OCI-LY3 (cell line): ENCODE measurements at regions not wholly inside any gene's neighbourhood (a gene's known extent, or its start where the extent isn't known, plus 50 kb on each side); places are given as distances from the start of the nearest gene placed in this dataset.

Experiments
- H2AFZ ChIP-seq: fragments of 200-600, 300-600 bp; shearing (Covaris generic); 2 replicates; pipeline ENCODE4 v1.6.0; 2014; ENCODE audit warnings: antibody characterized with exemption, low read depth, low read length
- H3K27ac ChIP-seq: fragments of 200-600, 300-600 bp; sonication (generic); 2 replicates; pipeline ENCODE4 v1.5.1; 2014; ENCODE audit warnings: mild to moderate bottlenecking, low read length, moderate library complexity, mixed read lengths
- H3K27me3 ChIP-seq: fragments of 200-600, 300-600 bp; sonication (generic); 2 replicates; pipeline ENCODE4 v1.6.1; 2014; ENCODE audit warnings: low read depth, low read length, mixed read lengths
- H3K36me3 ChIP-seq: fragments of 200-600, 300-600 bp; sonication (generic); replicated peaks from 2 replicates; pipeline ENCODE3; 2014; ENCODE audit warnings: low read depth, low read length, mixed read lengths
- H3K4me1 ChIP-seq: fragments of 300-600, 200-600 bp; sonication (generic); 2 replicates; pipeline ENCODE4 v1.6.1; 2014; ENCODE audit warnings: low read length, mixed read lengths
- H3K4me2 ChIP-seq: fragments of 200-600, 300-600 bp; sonication (generic); 2 replicates; pipeline ENCODE4 v1.6.1; 2014; ENCODE audit warnings: low read length, mixed read lengths
- H3K4me3 ChIP-seq: fragments of 300-600, 200-600 bp; sonication (generic); 2 replicates; pipeline ENCODE4 v1.5.1; 2014; ENCODE audit warnings: antibody characterized with exemption, mild to moderate bottlenecking, low read length, moderate library complexity
- H3K79me2 ChIP-seq: fragments of 300-600, 200-600 bp; shearing (Covaris generic); 2 replicates; pipeline ENCODE4 v1.6.1; 2014; ENCODE audit warnings: mild to moderate bottlenecking, low read length, mixed read lengths
- H3K9ac ChIP-seq: fragments of 300-600, 200-600 bp; shearing (Covaris generic); 2 replicates; pipeline ENCODE4 v1.6.0; 2014; ENCODE audit warnings: mild to moderate bottlenecking, low read length, moderate library complexity
- H3K9me3 ChIP-seq: fragments of 200-600, 300-600 bp; shearing (Covaris generic); 2 replicates; pipeline ENCODE4 v1.6.1; 2014; ENCODE audit warnings: low read length, mixed read lengths; ENCODE audit not compliant: insufficient read depth
- H4K20me1 ChIP-seq: fragments of 200-600, 300-600 bp; sonication (generic); 2 replicates; pipeline ENCODE4 v1.6.1; 2016; ENCODE audit warnings: low read length, mixed read lengths; ENCODE audit not compliant: insufficient read depth
- CTCF ChIP-seq: fragments of 200-600, 300-600 bp; sonication (generic); IDR thresholded peaks from 2 replicates; pipeline ENCODE4 v1.5.1; 2014; ENCODE audit warnings: antibody characterized with exemption, low read length, low read depth
- EZH2phosphoT487 ChIP-seq: fragments of 200-600 bp; shearing (Covaris generic); IDR thresholded peaks from 2 replicates; pipeline ENCODE4 v1.6.1; 2018; ENCODE audit warnings: antibody characterized with exemption, mixed run types, low read depth

- H3K27me3 ChIP-seq = no peaks in the 10 kb centered on the region
- no peak for TF ChIP-seq CTCF
- TF ChIP-seq EZH2phosphoT487 = no peak
- H2AFZ ChIP-seq = no peak overlapping the region
- no peaks in the 10 kb centered on the region for H3K9me3 ChIP-seq
- H4K20me1 ChIP-seq = no peaks in the 10 kb centered on the region
- no peak overlapping the region for H3K4me3 ChIP-seq
- no peak overlapping the region for H3K27ac ChIP-seq
- no peaks in the 10 kb centered on the region for H3K4me1 ChIP-seq
- H3K4me2 ChIP-seq = no peak overlapping the region
- no peak overlapping the region for H3K9ac ChIP-seq
- no peaks in the 10 kb centered on the region for H3K36me3 ChIP-seq
- H3K79me2 ChIP-seq = no peaks in the 10 kb centered on the region
Measured at GRCh38 chr5:164637931-164638521, 1132.6 kb downstream of the MAT2B start.

- Histone ChIP-seq H4K20me1 (no peaks in the 10 kb centered on the region), H3K9ac (no peak overlapping the region)
Measured at GRCh38 chr5:164649266-164649665, 1143.8 kb downstream of the MAT2B start.

GRCh38 chr5:164650427-164650826, 1145.0 kb downstream of the MAT2B start:
- no peak overlapping the region for H3K27ac ChIP-seq
- H3K27me3 ChIP-seq = no peaks in the 10 kb centered on the region
- H3K9me3 ChIP-seq = no peaks in the 10 kb centered on the region
- H3K4me3 ChIP-seq = no peak overlapping the region
- no peak overlapping the region for H3K4me2 ChIP-seq
- no peaks in the 10 kb centered on the region for H3K79me2 ChIP-seq
- no peaks in the 10 kb centered on the region for H4K20me1 ChIP-seq
- H3K4me1 ChIP-seq = no peaks in the 10 kb centered on the region
- H2AFZ ChIP-seq = no peak overlapping the region
- H3K36me3 ChIP-seq = no peaks in the 10 kb centered on the region
- TF ChIP-seq EZH2phosphoT487 = no peak
- TF ChIP-seq CTCF = no peak
- no peak overlapping the region for H3K9ac ChIP-seq

More at GRCh38 chr5:164649266-164649665, 1143.8 kb downstream of the MAT2B start:
- Histone ChIP-seq H3K4me1 (no peaks in the 10 kb centered on the region), H3K27me3 (no peaks in the 10 kb centered on the region), H3K36me3 (no peaks in the 10 kb centered on the region), H3K27ac (no peak overlapping the region), H2AFZ (no peak overlapping the region), H3K79me2 (no peaks in the 10 kb centered on the region), H3K4me2 (no peak overlapping the region), H3K4me3 (no peak overlapping the region), H3K9me3 (no peaks in the 10 kb centered on the region)
- no peak for TF ChIP-seq CTCF
- TF ChIP-seq EZH2phosphoT487 = no peak

GRCh38 chr5:164651546-164652275, 1146.3 kb downstream of the MAT2B start:
- no peaks in the 10 kb centered on the region for H3K4me1 ChIP-seq
- H4K20me1 ChIP-seq = no peaks in the 10 kb centered on the region
- H3K79me2 ChIP-seq = no peaks in the 10 kb centered on the region
- TF ChIP-seq CTCF = no peak
- TF ChIP-seq EZH2phosphoT487 = no peak
- no peak overlapping the region for H2AFZ ChIP-seq
- H3K36me3 ChIP-seq = no peaks in the 10 kb centered on the region
- H3K9me3 ChIP-seq = no peaks in the 10 kb centered on the region
- no peak overlapping the region for H3K9ac ChIP-seq
- H3K4me3 ChIP-seq = no peak overlapping the region
- no peaks in the 10 kb centered on the region for H3K27me3 ChIP-seq
- H3K4me2 ChIP-seq = no peak overlapping the region
- no peak overlapping the region for H3K27ac ChIP-seq
